ENCODE measurements at regions not wholly inside any gene's neighbourhood (a gene's known extent, or its start where the extent isn't known, plus 50 kb on each side); places are given as distances from the start of the nearest gene placed in this dataset.

GRCh38 chr16:64718486-64718885, 403.4 kb downstream of the CDH11 start:
- TF ChIP-seq CTCF (IDR thresholded peaks at IDR 0.05; ENCODE audit: low read depth, low read length) (no peak), POLR2A (IDR thresholded peaks at IDR 0.05; ENCODE audit: extremely low read depth, insufficient read length) (no peak)
